Daoy (cell line): ENCODE measurements at regions not wholly inside any gene's neighbourhood (a gene's known extent, or its start where the extent isn't known, plus 50 kb on each side); places are given as distances from the start of the nearest gene placed in this dataset.

ENCODE experiments used
- DNase-seq: peaks from one replicate; pipeline ENCODE4 v3.0.0-alpha.2; 2015; ENCODE audit warnings: low read depth

DNA sequence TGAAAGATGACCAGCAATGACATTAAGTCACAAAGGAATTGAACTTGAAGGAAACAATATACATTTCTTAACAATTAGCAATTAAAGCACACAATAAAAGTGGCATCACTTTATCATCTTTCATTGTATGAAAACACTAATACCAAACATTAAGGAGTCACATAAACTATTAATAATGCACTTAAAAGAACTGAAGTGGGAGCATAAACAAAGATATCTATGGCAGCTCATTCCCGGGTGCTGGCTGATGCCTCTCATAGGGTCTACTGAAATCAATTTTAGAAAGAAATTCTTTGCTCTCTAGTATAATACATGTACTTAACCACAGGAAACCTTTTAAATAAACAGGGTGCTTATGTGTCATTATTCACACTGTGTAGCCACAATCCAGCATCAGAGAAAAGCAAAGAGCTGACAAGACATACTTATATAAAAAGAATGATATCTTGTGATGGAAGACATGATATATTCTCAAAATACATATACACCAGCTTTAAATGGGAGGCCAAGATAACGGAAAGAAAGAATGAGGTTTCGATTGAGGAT lies 1207.8 kb downstream of the EFNB2 start:
- no peak for DNase-seq

DNA sequence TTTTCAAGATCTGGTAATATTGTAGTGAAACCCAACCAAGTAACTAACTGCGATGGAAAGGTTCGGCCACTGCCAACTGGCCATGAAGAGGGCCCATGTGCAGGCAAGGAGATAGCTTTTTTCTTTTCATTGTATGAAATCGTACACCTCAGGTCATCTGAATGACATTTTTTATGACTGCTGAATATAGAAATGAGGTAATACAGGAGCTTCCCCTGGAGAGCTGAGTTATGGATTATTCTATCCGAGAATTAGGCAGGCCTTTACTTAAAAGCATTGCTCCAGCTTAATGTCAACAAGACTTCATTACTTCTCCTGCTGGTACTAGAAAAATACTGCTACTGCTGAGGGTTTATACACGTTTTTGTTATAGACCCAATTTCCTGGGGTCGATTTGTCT lies 1215.6 kb downstream of the EFNB2 start:
- no peak for DNase-seq

DNA sequence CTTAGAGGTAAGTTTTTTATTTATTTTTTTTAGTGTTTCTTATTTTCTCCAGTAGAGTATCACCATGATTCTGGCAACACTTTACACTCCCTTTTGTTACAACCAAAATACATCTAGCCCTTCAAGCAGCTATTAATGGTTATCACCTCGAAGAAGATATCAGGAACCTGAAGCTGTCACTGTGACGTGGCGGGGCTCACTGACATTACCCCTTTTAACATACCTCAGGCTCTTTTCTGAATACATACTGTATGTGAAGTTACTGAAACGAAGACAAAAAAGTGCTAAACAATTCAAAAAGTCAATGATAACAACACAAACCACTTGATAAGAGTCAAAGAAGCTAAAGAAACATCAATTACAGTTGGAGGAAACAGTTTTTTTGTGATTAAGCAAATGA lies 1218.7 kb downstream of the EFNB2 start:
- DNase-seq: no peak

GRCh38 chr13:105312906-105313305 lies 1222.6 kb downstream of the EFNB2 start:
- no peak for DNase-seq

- DNase-seq: no peak
These were observed 1224.4 kb downstream of the EFNB2 start for GRCh38 chr13:105311094-105311493.

DNA sequence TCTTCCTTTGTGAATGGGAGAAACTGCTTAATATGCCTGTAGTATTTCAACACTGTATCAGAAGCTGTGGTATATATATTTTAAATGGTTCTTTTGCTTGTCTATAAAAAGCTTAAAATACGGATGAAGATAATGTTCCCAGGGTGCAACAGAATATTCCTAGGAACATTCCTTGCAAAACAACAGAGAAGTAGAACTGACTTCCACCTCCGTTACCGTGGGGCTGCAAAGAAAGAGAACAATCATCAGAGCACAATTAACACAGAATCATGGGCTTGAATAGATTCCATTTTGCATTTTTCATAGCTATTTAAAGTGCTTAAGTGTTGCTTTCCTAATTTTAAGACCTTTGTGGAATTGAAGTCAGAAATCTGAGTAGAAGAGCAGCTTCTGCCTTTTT lies 1227.7 kb downstream of the EFNB2 start:
- DNase-seq: no peak

DNA sequence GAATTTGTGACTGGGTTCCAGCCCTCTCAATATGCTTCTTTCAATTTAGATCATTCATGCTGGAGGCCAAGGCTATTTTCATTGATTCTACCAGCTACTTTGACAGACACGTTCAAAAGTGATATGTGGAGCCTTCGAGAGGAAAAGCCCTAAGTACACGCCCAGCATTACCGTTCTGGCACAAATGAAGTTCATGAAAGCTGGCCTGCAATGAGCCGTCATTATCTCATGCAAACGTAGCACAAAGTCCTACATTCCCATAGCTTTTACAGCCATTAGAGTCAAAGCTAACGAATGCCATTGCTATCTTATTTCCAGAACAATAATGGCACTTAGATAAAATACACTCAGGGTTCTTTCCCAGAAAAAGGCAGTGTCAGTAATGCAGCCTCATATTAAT lies 1237.6 kb downstream of the EFNB2 start:
- no peak for DNase-seq

DNA sequence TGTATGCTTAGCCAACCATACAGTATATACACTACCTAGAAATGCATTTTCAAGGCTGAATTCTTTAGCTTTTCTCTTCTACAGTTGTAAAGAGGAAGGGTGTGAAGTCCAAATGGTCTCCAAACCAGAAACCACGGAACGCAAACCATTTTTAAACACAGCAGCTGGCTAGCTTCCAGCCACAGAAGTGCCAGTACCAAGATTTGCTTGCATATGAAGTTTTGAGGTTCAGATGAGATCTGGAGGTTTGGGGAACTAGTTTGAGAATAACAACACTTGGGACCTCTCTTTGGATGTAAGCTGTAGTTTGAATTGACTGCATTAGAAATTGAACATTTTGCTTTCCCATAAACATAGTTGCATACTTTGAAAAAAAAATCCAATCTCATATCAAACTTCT lies 1243.5 kb downstream of the EFNB2 start:
- no peak for DNase-seq

- no peak for DNase-seq
These were observed 1244.9 kb downstream of the EFNB2 start for GRCh38 chr13:105290596-105290995.

- no peak for DNase-seq
These were observed 1249.9 kb downstream of the EFNB2 start for GRCh38 chr13:105285526-105285925.

GRCh38 chr13:105282406-105283285 lies 1252.8 kb downstream of the EFNB2 start:
- no peak for DNase-seq

DNA sequence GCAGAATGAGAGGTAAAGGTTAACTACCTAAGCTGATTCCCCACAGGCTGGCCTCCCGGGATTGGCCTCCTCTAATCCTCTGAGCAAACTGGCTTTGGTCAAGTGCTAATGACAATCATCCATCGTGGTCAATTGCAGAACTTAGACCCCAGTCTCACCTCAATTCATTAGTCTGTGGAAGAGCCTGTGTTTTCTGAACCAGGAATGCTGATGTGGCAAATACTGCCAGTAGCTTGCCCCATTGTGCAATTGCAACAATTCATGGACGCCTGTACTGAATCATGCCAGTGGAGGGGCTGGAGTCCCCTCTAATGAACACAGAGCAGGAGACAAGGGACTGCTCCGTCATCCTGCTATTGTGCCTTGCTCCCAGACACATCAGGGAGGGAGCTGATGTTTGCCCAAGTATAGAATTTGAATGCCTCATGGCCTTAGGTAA lies 1256.5 kb downstream of the EFNB2 start:
- DNase-seq: no peak

DNA sequence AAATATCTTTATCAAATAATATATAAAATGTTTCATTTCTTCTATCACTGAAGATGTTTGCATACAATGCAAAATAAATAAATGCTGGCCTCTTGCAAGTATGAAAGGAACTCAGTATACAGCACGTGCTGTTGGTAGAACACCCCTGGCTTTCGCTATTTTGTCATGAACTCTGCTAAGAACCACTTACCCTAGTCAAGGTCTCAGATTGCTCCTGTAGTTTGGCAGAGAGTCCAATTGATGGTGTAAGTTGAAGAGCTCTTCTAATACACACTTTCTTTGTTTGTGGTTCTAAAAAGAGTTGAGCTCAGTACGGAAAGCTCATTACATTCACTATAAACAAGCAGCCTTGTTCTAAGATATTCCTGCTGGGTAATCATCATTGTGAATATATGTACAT lies 1258.9 kb downstream of the EFNB2 start:
- DNase-seq: no peak

DNA sequence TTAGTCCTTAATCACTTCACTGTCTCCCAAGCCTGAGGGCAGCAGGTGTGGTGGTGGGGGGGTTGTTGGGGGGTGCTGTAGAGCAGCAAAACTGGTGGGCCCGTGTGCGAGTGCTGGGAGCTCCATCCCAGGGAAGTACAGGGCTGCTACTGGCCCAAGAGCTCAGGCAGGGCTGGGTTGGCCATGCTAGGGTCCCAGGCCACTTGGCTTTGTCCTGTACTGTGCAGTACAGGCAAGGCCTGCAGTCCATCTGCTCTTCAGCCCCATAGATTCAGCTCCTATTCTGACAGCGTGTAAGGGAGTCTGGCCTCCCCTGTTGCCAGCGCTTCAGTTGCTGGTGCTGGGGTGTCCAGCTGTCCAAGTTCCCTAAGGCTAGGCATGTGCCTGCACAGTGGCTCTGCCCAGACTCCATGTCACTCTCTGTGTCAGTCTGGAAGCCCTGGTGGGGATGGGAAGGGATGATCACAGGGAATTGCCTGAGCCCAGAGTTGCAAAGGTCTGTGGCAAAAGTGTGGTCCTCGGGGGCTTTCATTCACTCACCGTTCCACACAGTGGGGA lies 1261.7 kb downstream of the EFNB2 start:
- DNase-seq: no peak

DNA sequence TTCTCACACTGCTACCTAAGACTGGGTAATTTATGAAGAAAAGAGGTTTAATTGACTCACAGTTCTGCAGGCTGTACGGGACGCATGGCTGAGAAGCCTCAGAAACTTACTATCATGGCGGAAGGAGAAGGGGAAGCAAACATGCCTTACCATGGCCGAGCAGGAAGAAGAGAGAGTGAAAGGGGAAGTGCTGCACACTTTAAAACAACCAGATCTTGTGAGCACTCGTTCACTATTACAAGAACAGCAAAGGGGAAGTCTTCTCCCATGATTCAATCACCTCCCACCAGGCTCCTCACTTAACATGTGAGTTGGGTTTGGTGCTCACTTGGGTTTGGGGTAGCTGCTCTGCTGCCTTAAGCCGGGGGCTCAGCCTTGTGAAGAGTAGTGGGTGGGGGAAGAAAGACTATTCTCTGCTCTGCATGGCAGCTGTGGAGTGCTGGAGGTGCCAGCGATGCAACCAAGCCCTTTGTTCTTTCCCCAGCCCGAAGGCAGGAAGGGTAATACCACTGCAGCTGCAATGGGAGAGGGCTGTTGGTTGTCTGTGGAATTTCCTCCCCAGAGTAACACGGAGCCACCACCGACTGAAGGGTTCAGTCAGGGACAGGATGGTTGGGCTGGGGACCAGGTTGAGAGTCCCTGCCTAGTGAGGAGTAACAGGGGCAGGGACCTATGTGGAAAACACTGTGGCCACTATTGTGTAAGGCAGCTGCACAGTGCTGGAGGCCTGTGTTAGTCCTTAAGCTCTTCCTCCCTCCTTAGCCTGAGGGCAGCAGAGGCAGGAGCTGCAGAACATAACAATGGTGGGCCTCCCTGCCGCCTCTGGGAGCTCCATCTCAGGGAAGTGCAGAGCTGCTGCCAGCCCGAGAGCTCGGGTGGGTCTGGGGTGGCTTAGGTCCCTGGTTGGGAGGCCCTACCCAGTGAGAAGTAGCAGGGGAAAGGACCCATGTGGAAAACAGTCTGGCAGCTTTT lies 1262.5 kb downstream of the EFNB2 start:
- no peak for DNase-seq

- no peak for DNase-seq
These were observed 1268.8 kb downstream of the EFNB2 start for GRCh38 chr13:105266615-105267014.

GRCh38 chr13:105262579-105262978 lies 1272.9 kb downstream of the EFNB2 start:
- no peak for DNase-seq

- no peak for DNase-seq
These were observed 1276.0 kb downstream of the EFNB2 start for GRCh38 chr13:105259426-105259825.

DNA sequence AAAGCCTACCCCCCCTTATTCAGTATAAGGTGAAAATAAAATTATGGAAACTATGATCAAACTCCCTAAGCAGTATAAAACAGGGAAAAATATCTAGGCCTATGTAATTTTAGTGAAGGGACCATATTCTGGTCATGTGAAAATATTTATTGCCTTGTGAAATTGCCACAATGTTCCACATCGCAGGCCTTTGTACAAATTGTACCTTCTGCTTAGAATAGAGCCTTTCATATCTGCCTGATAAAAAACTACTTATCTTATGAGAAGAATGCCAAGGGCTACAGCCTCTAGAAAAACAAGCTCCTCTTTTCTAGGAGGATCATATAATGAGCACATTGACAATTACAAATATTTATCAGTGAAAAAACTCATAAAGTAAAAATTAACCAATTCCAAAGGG lies 1280.0 kb downstream of the EFNB2 start:
- DNase-seq: no peak

DNA sequence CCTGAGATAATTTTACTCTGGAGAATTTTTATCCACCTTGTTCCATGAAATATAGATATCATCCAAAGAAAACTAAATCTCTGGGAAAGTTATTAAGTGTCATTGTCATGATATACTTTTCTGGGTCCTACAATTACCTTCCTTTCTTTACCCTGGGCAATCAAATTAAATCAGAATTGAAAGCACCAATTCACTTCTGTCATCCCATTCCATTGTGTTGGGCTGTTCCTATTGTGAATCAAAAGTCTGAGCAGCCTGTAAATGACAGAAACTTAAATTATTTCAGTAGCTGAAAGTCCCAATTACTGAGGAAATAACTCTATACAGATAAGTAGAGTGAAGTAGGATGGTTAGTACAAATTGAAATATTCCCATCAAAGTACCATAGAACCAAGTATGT lies 1284.2 kb downstream of the EFNB2 start:
- no peak for DNase-seq

GRCh38 chr13:105247830-105248229 lies 1287.6 kb downstream of the EFNB2 start:
- no peak for DNase-seq

- DNase-seq: no peak
These were observed 1295.1 kb downstream of the EFNB2 start for GRCh38 chr13:105240371-105240770.
